ENCODE measurements at regions not wholly inside any gene's neighbourhood (a gene's known extent, or its start where the extent isn't known, plus 50 kb on each side); places are given as distances from the start of the nearest gene placed in this dataset.

- intact Hi-C loops (cut with micrococcal nuclease; ENCODE audit: unreplicated experiment) = no loop called here
- TF ChIP-seq EZH2phosphoT487 (IDR thresholded peaks at IDR 0.05; ENCODE audit: borderline replicate concordance, low read depth, low read length) (no peak), CTCF (conservative IDR thresholded peaks at IDR 0.05; ENCODE audit: low read length) (no peak)
- Histone ChIP-seq H3K4me2 (ENCODE audit: low read length) (no peak overlapping the region), H3K79me2 (ENCODE audit: insufficient read depth, low read depth, low read length) (no peaks in the 10 kb centered on the region), H3K9me2 (ENCODE audit: insufficient read depth, low read length) (no peaks in the 10 kb centered on the region), H3K4me1 (ENCODE audit: insufficient read depth, low read length, poor library complexity, severe bottlenecking) (no peaks in the 10 kb centered on the region), H3K36me3 (ENCODE audit: insufficient read depth, low read length) (no peaks in the 10 kb centered on the region), H3K27ac (ENCODE audit: low read depth, low read length, poor library complexity, severe bottlenecking) (no peak overlapping the region), H3K4me3 (ENCODE audit: low read depth, low read length, poor library complexity, severe bottlenecking) (no peak overlapping the region), H2AFZ (ENCODE audit: low read length) (no peak overlapping the region), H4K20me1 (ENCODE audit: insufficient read depth, low read length) (no peaks in the 10 kb centered on the region), H3K9me3 (ENCODE audit: low read length) (no peaks in the 10 kb centered on the region)
- ChIA-PET CTCF (ENCODE audit: unreplicated experiment) (no interaction called here), POLR2A (no interaction called here)
- no peak for DNase-seq (ENCODE audit: low spot score)
- BruUV-seq (replicated peaks) = no TSS peak
Measured at GRCh38 chr2:136664713-136665405, 100.5 kb upstream of the THSD7B start.

- Histone ChIP-seq H3K4me1 (ENCODE audit: insufficient read depth, low read length, poor library complexity, severe bottlenecking) (no peaks in the 10 kb centered on the region), H2AFZ (ENCODE audit: low read length) (no peak overlapping the region), H3K79me2 (ENCODE audit: insufficient read depth, low read depth, low read length) (no peaks in the 10 kb centered on the region), H3K9me2 (ENCODE audit: insufficient read depth, low read length) (no peaks in the 10 kb centered on the region), H3K36me3 (ENCODE audit: insufficient read depth, low read length) (no peaks in the 10 kb centered on the region), H3K4me3 (ENCODE audit: low read depth, low read length, poor library complexity, severe bottlenecking) (no peak overlapping the region), H3K27ac (ENCODE audit: low read depth, low read length, poor library complexity, severe bottlenecking) (no peak overlapping the region), H3K9me3 (ENCODE audit: low read length) (no peaks in the 10 kb centered on the region), H4K20me1 (ENCODE audit: insufficient read depth, low read length) (no peaks in the 10 kb centered on the region), H3K4me2 (ENCODE audit: low read length) (no peak overlapping the region)
- ChIA-PET CTCF (ENCODE audit: unreplicated experiment) (no interaction called here), POLR2A (interaction anchor here (0.7 kb wide), 1 partner anchor 12 kb away, joined by 4 read pairs; no protein-coding TSS in a partner anchor)
- DNase-seq (ENCODE audit: low spot score) = no peak
- BruUV-seq (replicated peaks) = no TSS peak
- TF ChIP-seq EZH2phosphoT487 (IDR thresholded peaks at IDR 0.05; ENCODE audit: borderline replicate concordance, low read depth, low read length) = no peak
- TF ChIP-seq CTCF (conservative IDR thresholded peaks at IDR 0.05; ENCODE audit: low read length) = no peak
- intact Hi-C loops (cut with micrococcal nuclease; ENCODE audit: unreplicated experiment) = no loop called here
Measured at GRCh38 chr2:136658201-136658600, 107.1 kb upstream of the THSD7B start.

GRCh38 chr2:136653861-136654260, 111.5 kb upstream of the THSD7B start:
- Histone ChIP-seq H3K4me3 (ENCODE audit: low read depth, low read length, poor library complexity, severe bottlenecking) (no peak overlapping the region), H3K9me3 (ENCODE audit: low read length) (no peaks in the 10 kb centered on the region), H3K4me2 (ENCODE audit: low read length) (no peak overlapping the region), H3K4me1 (ENCODE audit: insufficient read depth, low read length, poor library complexity, severe bottlenecking) (no peaks in the 10 kb centered on the region), H3K27ac (ENCODE audit: low read depth, low read length, poor library complexity, severe bottlenecking) (no peak overlapping the region), H4K20me1 (ENCODE audit: insufficient read depth, low read length) (no peaks in the 10 kb centered on the region), H3K36me3 (ENCODE audit: insufficient read depth, low read length) (no peaks in the 10 kb centered on the region), H2AFZ (ENCODE audit: low read length) (no peak overlapping the region), H3K79me2 (ENCODE audit: insufficient read depth, low read depth, low read length) (no peaks in the 10 kb centered on the region), H3K9me2 (ENCODE audit: insufficient read depth, low read length) (no peaks in the 10 kb centered on the region)
- BruUV-seq (replicated peaks) = no TSS peak
- no peak for TF ChIP-seq EZH2phosphoT487 (IDR thresholded peaks at IDR 0.05; ENCODE audit: borderline replicate concordance, low read depth, low read length)
- TF ChIP-seq CTCF (conservative IDR thresholded peaks at IDR 0.05; ENCODE audit: low read length) = no peak
- intact Hi-C loops (cut with micrococcal nuclease; ENCODE audit: unreplicated experiment) = no loop called here
- no peak for DNase-seq (ENCODE audit: low spot score)
- ChIA-PET CTCF (ENCODE audit: unreplicated experiment) (no interaction called here), POLR2A (no interaction called here)
